ENCODE measurements at regions not wholly inside any gene's neighbourhood (a gene's known extent, or its start where the extent isn't known, plus 50 kb on each side); places are given as distances from the start of the nearest gene placed in this dataset.
"Not testable (repeated sequence)": the region's sequence is repeated elsewhere in the genome, so short reads cannot be mapped to it uniquely, and the experiment has no call there.

GRCh38 chr19:28457620-28458019 is 755.3 kb downstream of the UQCRFS1 start:
- DNase-seq = no peak

DNA sequence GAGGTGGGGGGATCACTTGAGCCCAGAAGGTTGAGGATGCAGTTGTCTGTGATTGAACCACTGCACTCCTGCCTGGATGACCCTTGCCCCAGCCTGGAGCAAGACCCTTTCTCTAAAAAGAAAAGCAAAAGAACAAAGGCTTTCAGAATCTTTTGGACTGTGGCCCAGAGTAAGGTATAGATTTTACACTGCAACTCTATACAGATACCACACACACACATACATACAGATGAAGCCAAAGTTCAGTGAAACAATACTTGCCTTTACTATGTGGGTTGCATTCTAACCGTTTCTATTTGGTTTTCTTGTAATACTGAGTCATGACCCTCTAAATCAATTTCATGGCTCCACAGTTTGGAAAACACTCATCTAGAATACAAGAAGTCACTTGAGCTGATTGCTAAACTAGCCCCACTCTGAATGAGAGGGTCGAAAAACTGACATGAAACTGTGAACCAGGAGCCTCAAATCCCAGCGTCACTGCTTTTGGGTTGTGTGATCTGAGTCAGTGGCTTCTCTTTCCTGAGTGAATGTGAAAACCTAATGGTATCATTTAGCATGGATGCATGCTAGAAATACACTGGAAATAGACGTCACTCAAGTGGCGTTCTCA is 756.1 kb downstream of the UQCRFS1 start:
- DNase-seq = no peak

DNA sequence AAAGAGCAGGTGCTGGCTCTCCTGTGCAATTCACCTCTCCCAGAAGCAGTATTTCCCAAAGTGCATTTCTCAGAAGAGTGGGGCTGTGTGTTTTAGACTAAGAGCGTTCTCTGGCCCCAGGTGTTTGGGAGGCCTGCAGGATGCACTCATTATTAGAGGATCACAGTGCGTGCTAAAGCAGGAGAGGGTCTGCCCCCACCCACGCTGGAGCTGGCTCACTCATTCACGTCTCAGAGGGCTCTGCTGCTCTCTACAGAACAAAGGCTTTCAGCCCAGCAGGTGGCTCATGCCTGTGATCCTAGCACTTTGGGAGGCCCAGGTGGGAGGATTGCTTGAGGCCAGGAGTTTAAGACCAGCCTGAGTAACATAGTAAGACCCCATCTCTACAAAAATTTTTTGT is 756.7 kb downstream of the UQCRFS1 start:
- DNase-seq = no peak

- no peak for DNase-seq
These were observed 758.9 kb downstream of the UQCRFS1 start for GRCh38 chr19:28454083-28454482.

GRCh38 chr19:28453420-28453819 is 759.5 kb downstream of the UQCRFS1 start:
- DNase-seq = no peak

DNA sequence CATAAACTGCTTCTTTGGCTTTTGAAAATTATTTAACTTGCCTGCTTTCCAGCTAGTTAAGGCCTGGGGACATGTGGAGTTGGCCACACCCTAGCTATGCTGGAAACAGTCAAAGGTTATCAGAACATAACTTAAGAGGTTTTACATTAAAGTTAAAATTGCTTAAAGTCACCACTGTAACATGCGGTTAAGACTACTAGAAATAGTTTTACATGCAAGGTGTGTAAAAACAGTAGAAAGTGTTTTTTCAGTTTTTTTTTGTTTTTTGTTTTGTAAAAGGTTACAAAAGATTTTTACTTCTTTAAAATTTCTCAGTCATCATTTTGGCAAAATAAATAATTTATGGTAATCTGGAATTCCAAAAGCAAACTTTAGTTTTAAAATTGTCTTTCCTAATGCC is 763.1 kb downstream of the UQCRFS1 start:
- DNase-seq = no peak

DNA sequence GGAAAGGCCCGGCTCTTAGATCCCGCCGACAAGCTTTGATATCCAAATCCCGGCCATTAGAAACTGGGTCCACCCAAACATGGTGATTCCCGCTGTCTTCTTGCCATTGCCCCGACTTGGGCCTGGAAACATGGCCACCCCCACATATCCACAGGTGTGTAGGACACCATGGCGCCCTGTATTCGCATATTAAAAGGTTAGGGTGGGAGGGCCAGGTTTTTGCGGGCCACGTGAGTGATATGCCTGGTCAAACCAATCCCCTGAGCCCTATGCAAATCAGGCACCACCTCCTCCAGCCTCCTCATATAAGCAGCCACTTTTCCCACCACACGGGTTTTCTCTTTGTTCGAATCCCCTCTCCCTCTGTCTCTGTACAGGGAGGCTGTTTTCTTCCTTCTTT is 766.4 kb downstream of the UQCRFS1 start:
- DNase-seq = no peak

- DNase-seq = no peak
These were observed 767.1 kb downstream of the UQCRFS1 start for GRCh38 chr19:28445826-28446225.

DNA sequence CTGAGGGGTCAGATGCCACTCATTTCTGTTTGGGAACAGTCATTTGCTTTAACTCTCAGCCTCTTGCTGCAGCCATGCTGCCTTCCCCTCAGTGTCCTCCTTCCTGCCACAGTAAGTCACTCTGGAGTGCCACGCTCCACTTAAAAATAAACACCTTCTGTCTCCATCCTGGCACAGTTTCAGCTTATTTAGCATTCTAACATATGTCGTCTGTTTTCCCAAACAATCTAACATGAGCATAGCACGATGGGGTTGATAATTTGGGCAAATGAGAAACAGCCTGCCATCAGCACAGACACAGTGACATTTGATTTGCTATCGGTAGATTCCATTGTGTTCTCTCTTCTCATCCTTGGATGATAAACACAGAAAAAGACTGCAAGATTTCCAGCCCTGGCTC is 768.6 kb downstream of the UQCRFS1 start:
- no peak for DNase-seq

GRCh38 chr19:28443361-28443760 is 769.6 kb downstream of the UQCRFS1 start:
- no peak for DNase-seq

DNA sequence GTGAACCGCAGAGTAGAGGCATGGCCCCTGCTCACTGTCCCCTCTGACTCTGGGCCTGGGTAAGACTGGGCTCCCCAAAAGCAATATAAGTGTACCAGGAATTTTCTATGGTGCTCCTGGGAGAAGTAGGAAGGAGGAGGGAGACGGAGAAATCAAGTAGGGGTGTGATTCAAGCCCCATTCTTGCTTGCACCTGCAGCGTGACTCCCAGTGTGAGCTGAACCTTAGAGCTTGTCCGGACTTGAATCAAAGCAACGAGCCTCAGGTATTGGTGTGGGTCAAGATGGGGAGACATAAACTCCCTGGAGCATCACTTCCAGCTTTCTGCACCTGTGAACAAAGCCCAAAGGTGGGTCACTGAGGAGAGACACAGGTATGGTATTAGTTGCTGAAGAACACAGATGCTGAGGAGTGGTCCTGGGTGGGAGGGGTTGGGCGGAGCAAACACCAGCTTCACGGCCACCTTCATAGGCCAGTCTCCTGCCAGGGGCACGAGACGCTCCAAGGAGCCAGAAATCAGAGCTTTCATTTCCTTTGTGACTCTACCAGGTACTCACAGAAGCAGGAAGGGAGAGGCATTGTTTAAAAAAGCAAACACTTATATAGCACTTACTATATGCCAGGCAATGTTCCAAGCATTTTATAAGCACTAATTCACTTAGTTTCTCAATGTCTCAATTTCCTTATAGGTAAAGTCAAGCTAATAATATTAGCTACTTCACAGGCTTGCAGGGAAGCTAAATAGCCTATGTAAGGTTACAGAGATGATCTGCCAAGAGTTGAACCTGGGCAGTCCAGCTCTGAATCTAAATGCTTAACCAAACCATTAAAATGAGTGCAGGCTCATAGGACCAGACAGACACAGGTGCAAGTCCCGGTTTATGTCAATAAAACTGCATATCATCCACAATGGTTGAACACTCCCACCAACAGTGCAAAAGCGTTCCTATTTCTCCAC is 775.3 kb downstream of the UQCRFS1 start:
- DNase-seq = no peak

GRCh38 chr19:28436320-28436719 is 776.6 kb downstream of the UQCRFS1 start:
- DNase-seq = no peak

- no peak for DNase-seq
These were observed 777.2 kb downstream of the UQCRFS1 start for GRCh38 chr19:28435551-28436271.

GRCh38 chr19:28434794-28435193 is 778.2 kb downstream of the UQCRFS1 start:
- DNase-seq = not testable (repeated sequence)

GRCh38 chr19:28434365-28434764 is 778.6 kb downstream of the UQCRFS1 start:
- not testable (repeated sequence) for DNase-seq

GRCh38 chr19:28433166-28433565 is 779.8 kb downstream of the UQCRFS1 start:
- not testable (repeated sequence) for DNase-seq

DNA sequence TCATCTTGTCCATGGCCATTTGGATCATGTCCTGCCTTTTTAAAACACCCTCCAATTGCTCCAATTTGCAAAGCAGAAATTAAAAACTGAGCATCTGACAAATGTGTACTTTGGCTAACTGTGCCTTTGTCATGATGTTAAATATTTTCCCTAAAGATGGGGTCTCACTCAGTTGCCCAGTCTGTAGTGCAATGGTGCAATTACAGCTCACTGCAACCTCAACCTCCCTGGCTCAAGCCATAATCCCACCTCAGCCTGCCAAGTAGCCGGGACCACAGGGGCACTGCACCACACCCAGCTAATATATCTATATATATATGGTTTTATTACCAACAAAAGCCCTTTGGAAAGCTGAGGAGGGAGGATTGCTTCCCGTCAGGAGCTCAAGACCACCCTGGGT is 782.7 kb downstream of the UQCRFS1 start:
- DNase-seq = no peak

- no peak for DNase-seq
These were observed 783.6 kb downstream of the UQCRFS1 start for GRCh38 chr19:28429356-28429755.

DNA sequence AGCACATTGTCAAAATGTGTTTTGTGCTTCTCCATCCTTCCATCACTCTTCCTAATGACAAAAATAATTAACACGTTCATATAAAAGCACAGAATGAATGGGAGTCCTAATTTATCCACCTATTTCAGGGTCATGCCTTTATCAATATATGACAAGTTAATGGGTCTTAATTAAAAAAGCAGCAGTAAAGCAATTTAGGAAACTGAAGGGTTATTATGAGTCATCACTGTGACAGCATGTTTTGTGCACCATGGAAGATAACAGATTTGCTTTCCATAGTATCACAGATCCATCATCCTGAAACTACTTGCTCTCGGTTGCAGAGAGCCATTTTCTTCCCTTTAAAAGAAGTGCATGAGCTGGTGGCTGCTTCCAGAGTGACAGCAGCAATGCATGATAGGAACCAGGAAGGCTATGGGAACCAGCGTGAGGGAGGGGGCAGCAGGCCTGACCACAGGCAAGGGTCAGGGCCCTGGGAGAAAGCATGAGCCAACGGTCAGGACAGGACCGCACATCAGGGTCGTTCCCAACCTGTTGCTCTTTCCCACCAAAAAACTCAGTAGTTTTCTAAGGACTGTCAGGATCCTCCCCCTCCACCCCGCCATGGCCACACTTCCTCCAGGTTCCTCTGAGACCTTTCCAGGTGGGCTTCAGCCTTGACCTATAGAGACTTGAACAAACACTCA is 784.1 kb downstream of the UQCRFS1 start:
- DNase-seq = no peak

DNA sequence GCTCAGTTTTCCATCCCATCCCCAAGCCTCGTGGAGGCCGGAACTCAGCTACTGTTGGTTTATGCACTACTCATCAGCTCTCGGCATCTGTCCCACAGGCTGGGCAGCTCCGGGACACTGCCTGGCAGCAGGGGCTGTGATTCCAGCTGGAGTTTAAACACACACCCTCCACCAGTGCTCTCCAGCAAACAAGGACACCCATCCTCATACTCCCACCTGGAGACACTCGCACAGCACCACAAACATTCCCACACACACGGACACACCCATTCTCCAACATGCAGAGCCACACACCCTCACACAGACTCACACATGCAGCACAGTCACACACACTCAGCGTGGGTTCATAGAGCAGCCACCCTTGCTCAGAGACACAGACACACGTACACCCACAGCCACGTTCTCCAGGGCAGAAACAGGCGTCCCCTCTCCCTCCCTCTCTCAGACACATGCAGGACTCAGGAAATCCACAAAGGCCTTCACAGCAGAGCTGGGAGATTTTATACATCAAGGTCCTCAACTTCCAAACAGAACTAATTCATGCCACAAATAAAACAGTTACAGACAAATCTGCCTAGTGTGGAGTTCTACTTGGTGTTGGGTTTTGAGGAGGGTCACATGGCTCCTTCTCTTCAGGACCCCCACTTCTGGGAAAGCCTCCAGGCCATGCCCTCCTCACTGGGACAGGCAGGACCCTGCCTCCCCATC is 785.4 kb downstream of the UQCRFS1 start:
- no peak for DNase-seq

DNA sequence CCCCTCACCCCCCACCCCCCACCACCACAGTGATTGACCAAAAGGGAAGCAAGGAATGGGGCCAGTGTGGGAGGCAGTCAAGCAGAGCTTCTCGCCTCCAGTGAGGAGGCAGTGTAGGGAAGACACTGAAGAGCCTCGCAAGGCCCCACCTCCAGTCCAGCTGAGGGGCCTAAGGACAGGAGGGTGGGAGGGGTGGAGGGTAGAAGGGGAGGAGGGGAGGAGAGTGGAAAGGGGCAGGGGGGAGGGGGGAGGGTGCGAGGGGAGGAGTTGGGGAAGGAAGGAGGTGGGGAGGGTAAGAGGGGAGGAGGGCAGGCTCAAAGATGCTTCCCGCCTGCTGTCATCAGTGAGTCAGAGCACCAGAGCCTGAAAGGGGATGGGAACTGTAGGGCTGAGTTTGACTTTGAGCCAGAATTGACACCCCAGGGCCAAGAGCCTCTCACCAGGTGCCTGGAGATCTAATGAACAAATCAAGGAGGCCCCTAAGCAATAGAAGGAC is 786.2 kb downstream of the UQCRFS1 start:
- DNase-seq = no peak

GRCh38 chr19:28426110-28426729 is 786.7 kb downstream of the UQCRFS1 start:
- DNase-seq = no peak
